ENCODE measurements at regions not wholly inside any gene's neighbourhood (a gene's known extent, or its start where the extent isn't known, plus 50 kb on each side); places are given as distances from the start of the nearest gene placed in this dataset.

GRCh38 chr9:135228345-135228982 lies 141.0 kb downstream of the OLFM1 start:
- in situ Hi-C loops (cut with MboI) (no loop called here), intact Hi-C loops (cut with micrococcal nuclease) (no loop called here)
- CTCF ChIA-PET (ENCODE audit: low intra/inter-chr PET ratio): no interaction called here
- H4K20me1 ChIP-seq (replicated peaks; ENCODE audit: control insufficient read depth, insufficient read depth, low read length): no peaks in the 10 kb centered on the region
- H3K36me3 ChIP-seq (ENCODE audit: control insufficient read depth, insufficient read depth, low read length): no peaks in the 10 kb centered on the region
- no peaks in the 10 kb centered on the region; a peak in 1 of 5 replicates for H3K4me1 ChIP-seq (replicated peaks in 1 of 2; ENCODE audit: control insufficient read depth in 2 of 2, insufficient read depth in 2 of 2, low read length in 2 of 2)
- no peak overlapping the region for H3K27ac ChIP-seq (ENCODE audit: extremely low read depth, low read depth, low read length)
- BruUV-seq (replicated peaks): no TSS peak
- WGBS (ENCODE audit: insufficient coverage, low coverage, missing lambda C conversion rate): 2% methylated on average over 15 of the region's 18 CpGs
- DNase-seq (ENCODE audit: extremely low read depth in 1 of 4, low spot score in 3 of 4) (no peak), FAIRE-seq (no peak), ATAC-seq (no peak)
- POLR2A ChIA-PET: interaction anchor here (1.0 kb wide), 1 partner anchor 9 kb away, joined by 3 read pairs; no protein-coding TSS in a partner anchor
- H3K9ac ChIP-seq (ENCODE audit: insufficient read depth in 1 of 2, low read depth in 2 of 2, low read length in 2 of 2): no peak overlapping the region
- no peak overlapping the region for H3K4me3 ChIP-seq
- H3K9me3 ChIP-seq (replicated peaks; ENCODE audit: control insufficient read depth, insufficient read depth, low read depth, low read length): peaks cover 6% of the 10 kb centered on the region; the same call in 1 of the 2 replicates
- H3K4me2 ChIP-seq (ENCODE audit: insufficient read depth, low read length): no peak overlapping the region
- no peaks in the 10 kb centered on the region for H3K79me2 ChIP-seq (ENCODE audit: control insufficient read depth, insufficient read depth, low read length)
- H3K27me3 ChIP-seq (ENCODE audit: control insufficient read depth in 2 of 2, insufficient read depth in 2 of 2, low read length in 2 of 2): no peaks in the 10 kb centered on the region; a peak in 1 of 5 replicates
- H3K9me1 ChIP-seq (ENCODE audit: control insufficient read depth, insufficient read depth, low read length): no peaks in the 10 kb centered on the region
- no peak overlapping the region for H2AFZ ChIP-seq (ENCODE audit: low read depth, low read length)
- TF ChIP-seq RAD51 (IDR thresholded peaks at IDR 0.05; ENCODE audit: borderline replicate concordance, low read depth): no peak
- TF ChIP-seq ADNP (tag; IDR thresholded peaks at IDR 0.05): no peak
- TF ChIP-seq PKNOX1 (IDR thresholded peaks at IDR 0.05): no peak
- no peak for TF ChIP-seq ZNF407 (IDR thresholded peaks at IDR 0.05; ENCODE audit: low read depth)
- no peak for TF ChIP-seq ZNF134 (CRISPR knock-in tag; conservative IDR thresholded peaks at IDR 0.05)
- no peak for TF ChIP-seq ZNF184 (CRISPR knock-in tag; IDR thresholded peaks at IDR 0.05)
- TF ChIP-seq SNRNP70 (optimal IDR thresholded peaks at IDR 0.05; ENCODE audit: low read depth, low read length): no peak
- no peak for TF ChIP-seq ZNF41 (CRISPR knock-in tag; conservative IDR thresholded peaks at IDR 0.05)
- TF ChIP-seq HES1 (IDR thresholded peaks at IDR 0.05; ENCODE audit: low read depth): no peak
- TF ChIP-seq GTF2E2 (tag; IDR thresholded peaks at IDR 0.05): no peak

Data from K562 (cell line).